ENCODE measurements at regions not wholly inside any gene's neighbourhood (a gene's known extent, or its start where the extent isn't known, plus 50 kb on each side); places are given as distances from the start of the nearest gene placed in this dataset.
"Not testable (repeated sequence)": the region's sequence is repeated elsewhere in the genome, so short reads cannot be mapped to it uniquely, and the experiment has no call there.

DNA sequence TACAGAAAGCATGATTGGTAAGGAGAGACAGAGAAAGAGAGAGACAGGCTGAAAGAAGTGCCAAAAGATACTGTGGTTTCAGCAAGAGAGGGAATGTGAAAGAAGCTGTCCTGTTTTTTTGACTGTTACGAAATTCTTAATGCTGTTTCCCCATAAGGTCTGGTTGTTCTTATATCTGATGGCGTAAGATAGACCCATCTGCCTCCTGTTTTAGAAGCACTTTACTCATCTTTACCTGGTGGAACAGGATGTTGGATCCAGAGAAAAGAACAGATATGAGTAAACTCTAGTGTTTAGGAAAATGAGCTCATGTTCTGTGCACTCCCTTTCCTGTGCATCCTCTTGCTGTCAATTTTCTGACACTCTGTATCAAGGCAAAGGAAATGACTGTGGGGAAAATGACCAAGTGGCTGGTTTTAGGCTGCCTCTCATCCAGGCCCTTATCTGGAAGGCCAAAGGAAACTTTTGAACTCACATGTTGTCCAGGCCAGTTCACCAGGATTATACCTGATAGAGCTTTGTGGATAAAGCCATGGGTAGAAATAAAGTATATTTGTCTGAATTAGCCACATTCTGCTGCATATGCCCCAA lies 311.7 kb upstream of the HTR2C start:
- H3K4me3 ChIP-seq (ENCODE audit: low read depth, low read length), result no peak overlapping the region

- not testable (repeated sequence) for H3K4me3 ChIP-seq (ENCODE audit: low read depth, low read length)
These were observed 313.5 kb upstream of the HTR2C start for GRCh38 chrX:114270371-114270770.

DNA sequence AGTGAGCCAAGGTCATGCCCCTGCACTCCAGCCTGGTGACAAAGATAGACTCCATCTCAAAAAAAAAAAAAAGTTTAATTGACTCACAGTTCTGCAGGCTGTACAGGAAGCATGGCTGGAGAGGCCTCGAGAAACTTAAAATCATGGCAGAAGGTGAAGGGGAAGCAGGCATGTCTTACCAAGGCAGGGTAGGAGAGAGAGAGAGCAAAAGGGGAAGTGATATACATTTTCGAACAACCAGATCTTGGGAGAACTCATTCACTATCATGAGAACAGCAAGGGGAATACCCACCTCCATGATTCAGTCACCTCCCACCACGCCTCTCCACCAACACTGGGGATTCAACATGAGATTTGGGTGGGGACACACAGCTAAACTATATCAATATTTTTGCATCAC lies 315.2 kb upstream of the HTR2C start:
- H3K4me3 ChIP-seq (ENCODE audit: low read depth, low read length), result no peak overlapping the region

DNA sequence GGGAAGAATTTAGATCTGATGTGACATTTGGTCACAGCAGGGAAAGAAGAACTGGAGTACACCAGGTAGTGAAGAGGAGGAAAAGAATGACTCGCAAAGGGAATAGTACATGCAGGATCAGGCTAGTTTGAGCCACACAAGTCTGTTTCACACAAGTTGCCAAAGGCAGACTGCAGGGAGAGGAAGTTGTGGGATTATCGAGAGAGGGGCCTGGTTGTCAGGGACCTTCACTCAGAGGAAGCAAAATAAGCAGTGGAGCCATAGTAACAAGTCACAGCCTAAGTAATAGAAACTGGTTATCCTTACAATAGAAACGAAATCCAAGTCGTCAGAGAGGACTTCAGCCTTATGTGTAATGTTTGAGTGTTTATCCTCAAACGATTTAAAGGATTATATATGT lies 316.7 kb upstream of the HTR2C start:
- no peak overlapping the region for H3K4me3 ChIP-seq (ENCODE audit: low read depth, low read length)

DNA sequence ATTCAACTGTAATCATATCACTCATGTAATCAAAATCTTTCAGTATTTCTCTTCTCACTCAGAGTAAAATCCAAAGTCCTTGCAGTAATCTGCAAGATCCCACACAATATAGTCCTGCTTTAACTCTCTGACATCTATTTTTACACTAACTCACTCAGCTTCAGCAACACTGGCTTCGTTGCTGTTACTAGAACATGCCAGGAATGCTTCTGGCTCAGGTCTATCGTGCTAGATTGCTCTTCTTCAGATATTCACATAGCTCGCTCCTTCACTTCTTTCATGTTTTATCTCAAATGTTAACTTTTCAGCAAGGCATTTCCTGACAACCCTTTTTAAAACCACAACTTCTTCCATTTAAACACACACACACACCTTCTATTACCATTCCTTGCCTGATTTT lies 331.7 kb upstream of the HTR2C start:
- H3K4me3 ChIP-seq (ENCODE audit: low read depth, low read length), result no peak overlapping the region

- H3K4me3 ChIP-seq (ENCODE audit: low read depth, low read length), result no peak overlapping the region
These were observed 332.3 kb upstream of the HTR2C start for GRCh38 chrX:114251575-114251974.

- H3K4me3 ChIP-seq (ENCODE audit: low read depth, low read length), result no peak overlapping the region
These were observed 362.4 kb upstream of the HTR2C start for GRCh38 chrX:114221445-114221844.

- no peak overlapping the region for H3K4me3 ChIP-seq (ENCODE audit: low read depth, low read length)
These were observed 373.0 kb upstream of the HTR2C start for GRCh38 chrX:114210879-114211278.

GRCh38 chrX:114201622-114202021 lies 382.3 kb upstream of the HTR2C start:
- H3K4me3 ChIP-seq (ENCODE audit: low read depth, low read length), result no peak overlapping the region

- no peak overlapping the region for H3K4me3 ChIP-seq (ENCODE audit: low read depth, low read length)
These were observed 402.7 kb upstream of the HTR2C start for GRCh38 chrX:114181195-114181594.

GRCh38 chrX:114178126-114178525 lies 405.8 kb upstream of the HTR2C start:
- peak overlapping the region; percentile 13 for H3K4me3 ChIP-seq (ENCODE audit: low read depth, low read length)

- H3K4me3 ChIP-seq (ENCODE audit: low read depth, low read length), result not testable (repeated sequence)
These were observed 416.6 kb upstream of the HTR2C start for GRCh38 chrX:114167276-114167675.

GRCh38 chrX:114166601-114167000 lies 417.3 kb upstream of the HTR2C start:
- H3K4me3 ChIP-seq (ENCODE audit: low read depth, low read length), result no peak overlapping the region

- H3K4me3 ChIP-seq (ENCODE audit: low read depth, low read length), result no peak overlapping the region
These were observed 418.3 kb upstream of the HTR2C start for GRCh38 chrX:114165537-114165936.

DNA sequence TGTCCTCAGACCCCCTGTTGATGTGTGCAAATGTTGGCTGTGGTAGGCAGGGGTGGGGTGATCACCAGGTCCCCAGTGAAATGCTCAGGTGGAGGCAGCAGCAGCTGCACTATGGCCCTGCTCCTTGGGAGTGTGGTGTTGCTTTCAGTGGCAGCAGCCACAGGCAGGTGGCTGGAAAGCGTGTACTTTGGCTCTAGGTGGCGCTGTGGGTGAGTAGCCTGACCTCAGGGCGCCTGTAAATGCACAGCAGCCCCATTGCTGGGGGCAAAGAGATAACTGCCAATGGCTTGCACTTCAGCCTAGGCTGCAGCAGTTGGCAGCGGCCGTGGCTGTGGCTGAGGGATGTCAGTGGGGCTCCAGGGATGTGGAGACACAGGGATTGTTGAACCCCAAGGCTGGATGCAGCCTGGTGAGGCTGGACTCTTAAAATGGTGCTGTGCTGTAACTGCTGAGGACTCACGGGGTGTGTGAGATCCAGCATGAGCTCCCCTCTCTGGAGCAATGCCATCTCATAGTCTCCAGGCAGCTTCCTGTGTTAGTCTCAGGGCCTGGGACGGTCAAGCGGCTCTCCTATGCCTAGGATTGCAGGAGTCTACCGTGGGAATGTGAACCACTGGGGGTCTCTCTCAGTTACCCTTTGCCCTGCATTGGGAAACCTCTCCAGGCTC lies 421.7 kb upstream of the HTR2C start:
- no peak overlapping the region for H3K4me3 ChIP-seq (ENCODE audit: low read depth, low read length)

DNA sequence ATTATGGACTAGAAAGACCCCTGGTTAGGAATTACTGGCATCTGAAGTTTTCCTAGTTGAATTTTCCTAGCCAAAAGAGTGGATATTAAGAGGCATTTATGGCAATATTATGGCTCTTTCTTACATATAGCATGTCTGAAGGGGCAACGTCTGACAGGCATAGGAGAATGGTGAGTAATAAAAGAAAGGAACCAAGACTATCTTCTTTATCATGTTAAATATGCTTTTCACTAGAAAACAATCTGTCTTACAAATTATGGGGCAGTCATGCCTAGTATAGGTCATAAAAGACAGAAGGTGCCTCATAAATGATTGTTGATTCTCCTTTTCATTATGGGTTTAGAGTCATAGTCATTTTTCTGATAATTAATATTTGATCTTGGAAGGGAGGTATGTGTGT lies 431.1 kb upstream of the HTR2C start:
- no peak overlapping the region for H3K4me3 ChIP-seq (ENCODE audit: low read depth, low read length)

- no peak overlapping the region for H3K4me3 ChIP-seq (ENCODE audit: low read depth, low read length)
These were observed 431.8 kb upstream of the HTR2C start for GRCh38 chrX:114152130-114152529.

- H3K4me3 ChIP-seq (ENCODE audit: low read depth, low read length), result no peak overlapping the region
These were observed 449.4 kb upstream of the HTR2C start for GRCh38 chrX:114134465-114134864.

DNA sequence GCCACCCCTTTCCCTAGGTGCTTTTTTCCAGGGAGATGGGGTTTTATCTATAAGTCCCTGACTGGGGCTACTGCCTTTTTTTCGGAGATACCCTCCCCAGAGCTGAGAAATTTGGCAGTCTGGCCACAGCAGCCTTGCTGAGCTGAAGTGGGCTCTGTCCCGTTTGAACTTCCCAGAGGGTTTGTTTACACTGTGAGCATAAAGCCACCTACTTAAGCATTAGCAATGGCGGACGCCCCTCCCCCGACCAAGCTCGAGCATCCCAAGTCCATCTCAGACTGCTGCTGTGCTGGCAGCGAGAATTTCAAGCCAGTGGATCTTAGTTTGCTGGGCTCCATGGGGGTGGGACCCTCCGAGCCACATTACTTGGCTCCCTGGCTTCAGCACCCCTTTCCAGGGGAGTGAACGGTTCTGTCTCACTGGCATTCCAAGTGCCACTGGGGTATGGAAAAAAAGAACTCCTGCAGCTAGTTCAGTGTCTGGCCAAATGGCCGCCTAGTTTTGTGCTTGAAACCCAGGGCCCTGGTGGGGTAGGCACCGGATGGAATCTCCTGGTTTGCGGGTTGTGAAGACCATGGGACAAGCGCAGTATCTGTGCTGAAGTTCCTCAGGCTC lies 456.4 kb upstream of the HTR2C start:
- no peak overlapping the region for H3K4me3 ChIP-seq (ENCODE audit: low read depth, low read length)

DNA sequence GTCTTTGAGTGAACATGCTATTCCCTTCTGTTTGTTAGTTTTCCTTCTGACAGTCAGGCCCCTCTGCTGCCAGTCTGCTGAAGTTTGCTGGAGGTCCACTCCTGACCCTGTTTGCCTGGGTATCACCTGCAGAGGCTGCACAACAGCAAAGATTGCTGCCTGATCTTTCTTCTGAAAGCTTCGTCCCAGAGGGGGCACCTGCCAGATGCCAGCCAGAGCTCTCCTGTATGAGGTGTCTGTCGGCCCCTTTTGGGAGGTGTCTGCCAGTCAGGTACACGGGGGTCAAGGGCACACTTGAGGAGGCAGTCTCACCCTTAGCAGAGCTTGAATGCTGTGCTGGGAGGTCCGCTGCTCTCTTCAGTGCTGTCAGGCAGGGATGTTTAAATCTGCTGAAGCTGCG lies 456.9 kb upstream of the HTR2C start:
- no peak overlapping the region for H3K4me3 ChIP-seq (ENCODE audit: low read depth, low read length)

GRCh38 chrX:114101081-114101480 lies 482.8 kb upstream of the HTR2C start:
- H3K4me3 ChIP-seq (ENCODE audit: low read depth, low read length), result no peak overlapping the region

DNA sequence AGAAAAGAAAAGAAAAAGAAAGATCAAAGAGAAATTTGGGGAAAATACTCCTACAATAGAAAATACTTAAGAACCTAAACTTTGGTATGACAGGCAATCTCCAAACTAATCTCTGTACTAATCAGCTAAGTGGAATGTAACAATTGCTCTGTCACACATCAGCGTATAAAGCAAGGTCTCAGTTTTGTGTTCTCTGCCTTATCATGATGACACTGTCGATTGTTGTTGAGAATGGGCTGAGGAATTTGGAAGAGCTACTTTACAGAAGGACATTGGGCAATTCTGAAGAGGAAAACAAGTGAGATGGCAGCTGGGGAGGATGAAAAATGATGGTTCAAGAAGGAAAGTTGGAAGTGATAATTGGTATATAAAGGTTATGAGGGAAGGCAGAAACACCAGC lies 486.0 kb upstream of the HTR2C start:
- H3K4me3 ChIP-seq (ENCODE audit: low read depth, low read length), result no peak overlapping the region

DNA sequence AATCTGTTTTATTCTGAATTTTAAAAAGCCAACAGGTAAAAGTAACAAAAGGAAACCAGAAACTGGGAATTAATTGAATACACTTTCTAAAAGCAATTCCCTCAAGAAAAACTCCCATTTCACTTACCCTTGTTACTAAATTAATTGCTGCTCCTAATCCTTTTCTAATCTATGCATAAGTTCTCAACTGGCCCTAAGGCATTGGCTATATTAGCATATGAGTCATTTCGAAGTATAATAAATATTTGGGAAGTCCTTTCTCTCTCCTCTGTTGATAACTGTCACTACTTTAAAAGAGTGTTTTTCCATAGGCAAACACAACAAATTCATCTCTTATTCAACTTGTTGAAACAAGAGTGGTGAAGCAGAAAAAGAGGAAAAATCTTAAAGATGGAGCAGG lies 486.5 kb upstream of the HTR2C start:
- H3K4me3 ChIP-seq (ENCODE audit: low read depth, low read length), result no peak overlapping the region
